ENCODE measurements at regions not wholly inside any gene's neighbourhood (a gene's known extent, or its start where the extent isn't known, plus 50 kb on each side); places are given as distances from the start of the nearest gene placed in this dataset.
"Not testable (repeated sequence)": the region's sequence is repeated elsewhere in the genome, so short reads cannot be mapped to it uniquely, and the experiment has no call there.

- Histone ChIP-seq H3K36me3 (ENCODE audit: control insufficient read depth in 2 of 2, extremely low read depth in 1 of 2, insufficient read depth in 2 of 2, low read length in 2 of 2) (no peaks in the 10 kb centered on the region), H3K27ac (ENCODE audit: insufficient read depth, low read depth, low read length) (no peak overlapping the region), H3K4me3 (replicated peaks in 1 of 3; ENCODE audit: insufficient read depth in 1 of 3, low read depth in 1 of 3, low read length in 3 of 3) (no peak overlapping the region), H3K9me3 (replicated peaks; ENCODE audit: control insufficient read depth, insufficient read depth, low read length) (peaks cover 3% of the 10 kb centered on the region), H3K79me2 (ENCODE audit: control insufficient read depth, insufficient read depth, low read length) (no peaks in the 10 kb centered on the region), H2AFZ (ENCODE audit: low read depth, low read length) (no peak overlapping the region), H3K4me1 (ENCODE audit: control insufficient read depth, extremely low read depth, insufficient read depth, low read length) (no peaks in the 10 kb centered on the region), H3K4me2 (ENCODE audit: insufficient read depth, low read length) (no peak overlapping the region), H3K27me3 (ENCODE audit: control insufficient read depth in 2 of 2, insufficient read depth in 2 of 2, low read length in 2 of 2) (no peaks in the 10 kb centered on the region), H3K9ac (replicated peaks; ENCODE audit: extremely low read depth, insufficient read depth, low read length) (no peak overlapping the region), H4K20me1 (replicated peaks; ENCODE audit: control insufficient read depth, extremely low read depth, insufficient read depth, low read length) (no peaks in the 10 kb centered on the region), H3K9me1 (replicated peaks; ENCODE audit: control insufficient read depth, extremely low read depth, insufficient read depth, low read length) (no peaks in the 10 kb centered on the region)
- FAIRE-seq (no peak), DNase-seq (ENCODE audit: low read depth, low spot score) (no peak)
- dilution Hi-C loops (cut with MboI; ENCODE audit: extremely low pct_ligation_motif_present, low sequenced_read_pairs) (no loop called here), intact Hi-C loops (cut with micrococcal nuclease) (no loop called here)
- no peak for TF ChIP-seq MAX (IDR thresholded peaks at IDR 0.05; ENCODE audit: insufficient read depth, insufficient read length)
- ChIA-PET CTCF (no interaction called here), POLR2A (no interaction called here)
- BruUV-seq (replicated peaks) = no TSS peak
Measured at GRCh38 chr16:25542306-25542705, 149.5 kb upstream of the HS3ST4 start.

GRCh38 chr16:25539767-25540166, 152.0 kb upstream of the HS3ST4 start:
- H3K79me2 ChIP-seq (ENCODE audit: control insufficient read depth, insufficient read depth, low read length); CTCF ChIA-PET; DNase-seq (ENCODE audit: low read depth, low spot score); H3K27ac ChIP-seq (ENCODE audit: insufficient read depth, low read depth, low read length); H3K27me3 ChIP-seq (ENCODE audit: control insufficient read depth in 2 of 2, insufficient read depth in 2 of 2, low read length in 2 of 2); H2AFZ ChIP-seq (ENCODE audit: low read depth, low read length); H3K9ac ChIP-seq (replicated peaks; ENCODE audit: extremely low read depth, insufficient read depth, low read length); H3K4me3 ChIP-seq (replicated peaks in 1 of 3; ENCODE audit: insufficient read depth in 1 of 3, low read depth in 1 of 3, low read length in 3 of 3); intact Hi-C loops (cut with micrococcal nuclease); H4K20me1 ChIP-seq (replicated peaks; ENCODE audit: control insufficient read depth, extremely low read depth, insufficient read depth, low read length); H3K4me2 ChIP-seq (ENCODE audit: insufficient read depth, low read length); FAIRE-seq; POLR2A ChIA-PET; H3K4me1 ChIP-seq (ENCODE audit: control insufficient read depth, extremely low read depth, insufficient read depth, low read length); H3K9me3 ChIP-seq (replicated peaks; ENCODE audit: control insufficient read depth, insufficient read depth, low read length); BruUV-seq (replicated peaks); H3K9me1 ChIP-seq (replicated peaks; ENCODE audit: control insufficient read depth, extremely low read depth, insufficient read depth, low read length); H3K36me3 ChIP-seq (ENCODE audit: control insufficient read depth in 2 of 2, extremely low read depth in 1 of 2, insufficient read depth in 2 of 2, low read length in 2 of 2); dilution Hi-C loops (cut with MboI; ENCODE audit: extremely low pct_ligation_motif_present, low sequenced_read_pairs): not testable (repeated sequence)

- H3K36me3 ChIP-seq (ENCODE audit: control insufficient read depth in 2 of 2, extremely low read depth in 1 of 2, insufficient read depth in 2 of 2, low read length in 2 of 2) = no peaks in the 10 kb centered on the region
- FAIRE-seq (no peak), DNase-seq (ENCODE audit: low read depth, low spot score) (no peak)
- TF ChIP-seq FOS (IDR thresholded peaks at IDR 0.05; ENCODE audit: borderline replicate concordance, insufficient read depth, low read length) = no peak
- TF ChIP-seq, protein P1, sequence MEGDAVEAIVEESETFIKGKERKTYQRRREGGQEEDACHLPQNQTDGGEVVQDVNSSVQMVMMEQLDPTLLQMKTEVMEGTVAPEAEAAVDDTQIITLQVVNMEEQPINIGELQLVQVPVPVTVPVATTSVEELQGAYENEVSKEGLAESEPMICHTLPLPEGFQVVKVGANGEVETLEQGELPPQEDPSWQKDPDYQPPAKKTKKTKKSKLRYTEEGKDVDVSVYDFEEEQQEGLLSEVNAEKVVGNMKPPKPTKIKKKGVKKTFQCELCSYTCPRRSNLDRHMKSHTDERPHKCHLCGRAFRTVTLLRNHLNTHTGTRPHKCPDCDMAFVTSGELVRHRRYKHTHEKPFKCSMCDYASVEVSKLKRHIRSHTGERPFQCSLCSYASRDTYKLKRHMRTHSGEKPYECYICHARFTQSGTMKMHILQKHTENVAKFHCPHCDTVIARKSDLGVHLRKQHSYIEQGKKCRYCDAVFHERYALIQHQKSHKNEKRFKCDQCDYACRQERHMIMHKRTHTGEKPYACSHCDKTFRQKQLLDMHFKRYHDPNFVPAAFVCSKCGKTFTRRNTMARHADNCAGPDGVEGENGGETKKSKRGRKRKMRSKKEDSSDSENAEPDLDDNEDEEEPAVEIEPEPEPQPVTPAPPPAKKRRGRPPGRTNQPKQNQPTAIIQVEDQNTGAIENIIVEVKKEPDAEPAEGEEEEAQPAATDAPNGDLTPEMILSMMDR (IDR thresholded peaks at IDR 0.05; ENCODE audit: extremely low read depth in 1 of 2, insufficient read depth in 1 of 2, low read depth in 1 of 2, low read length in 2 of 2) = no peak
- no peak for TF ChIP-seq POLR2AphosphoS5 (IDR thresholded peaks at IDR 0.05; ENCODE audit: insufficient read depth, low read depth, low read length)
- peaks cover 2% of the 10 kb centered on the region for H3K9me3 ChIP-seq (replicated peaks; ENCODE audit: control insufficient read depth, insufficient read depth, low read length)
- BruUV-seq (replicated peaks) = no TSS peak
- POLR2A ChIA-PET = no interaction called here
- H4K20me1 ChIP-seq (replicated peaks; ENCODE audit: control insufficient read depth, extremely low read depth, insufficient read depth, low read length) = no peaks in the 10 kb centered on the region
- H3K9me1 ChIP-seq (replicated peaks; ENCODE audit: control insufficient read depth, extremely low read depth, insufficient read depth, low read length) = no peaks in the 10 kb centered on the region
- dilution Hi-C loops (cut with MboI; ENCODE audit: extremely low pct_ligation_motif_present, low sequenced_read_pairs) (no loop called here), intact Hi-C loops (cut with micrococcal nuclease) (no loop called here)
- H3K4me1 ChIP-seq (ENCODE audit: control insufficient read depth, extremely low read depth, insufficient read depth, low read length) = no peaks in the 10 kb centered on the region
- H3K27me3 ChIP-seq (ENCODE audit: control insufficient read depth in 2 of 2, insufficient read depth in 2 of 2, low read length in 2 of 2) = no peaks in the 10 kb centered on the region
- H3K27ac ChIP-seq (ENCODE audit: insufficient read depth, low read depth, low read length) = no peak overlapping the region
- H3K4me2 ChIP-seq (ENCODE audit: insufficient read depth, low read length) = no peak overlapping the region
- CTCF ChIA-PET = no interaction called here
- H3K79me2 ChIP-seq (ENCODE audit: control insufficient read depth, insufficient read depth, low read length) = no peaks in the 10 kb centered on the region
- no peak overlapping the region for H3K4me3 ChIP-seq (replicated peaks in 1 of 3; ENCODE audit: insufficient read depth in 1 of 3, low read depth in 1 of 3, low read length in 3 of 3)
- no peak overlapping the region for H3K9ac ChIP-seq (replicated peaks; ENCODE audit: extremely low read depth, insufficient read depth, low read length)
- no peak overlapping the region for H2AFZ ChIP-seq (ENCODE audit: low read depth, low read length)
Measured at GRCh38 chr16:25523183-25523582, 168.6 kb upstream of the HS3ST4 start.
